Kidney epithelial cell (primary cell): ENCODE measurements at regions not wholly inside any gene's neighbourhood (a gene's known extent, or its start where the extent isn't known, plus 50 kb on each side); places are given as distances from the start of the nearest gene placed in this dataset.

Experiments used
- DNase-seq: peaks from one replicate; pipeline ENCODE4 v3.0.0-alpha.2; 2010; ENCODE audit warnings: low read depth
- H3K27me3 ChIP-seq: 2 replicates; pipeline ENCODE4 v1.6.0; 2011; ENCODE audit warnings: low read length; ENCODE audit not compliant: control insufficient read depth, insufficient read depth
- H3K36me3 ChIP-seq: 2 replicates; pipeline ENCODE4 v1.5.1; 2011; ENCODE audit warnings: low read length; ENCODE audit not compliant: control insufficient read depth, insufficient read depth
- H3K4me3 ChIP-seq: 2 replicates; pipeline ENCODE4 v1.5.1; 2011; ENCODE audit warnings: low read depth, mild to moderate bottlenecking, control low read depth, low read length
- CTCF ChIP-seq: IDR thresholded peaks from 2 replicates; pipeline ENCODE4 v1.5.1; 2011; ENCODE audit warnings: mild to moderate bottlenecking, moderate library complexity, low read length, control low read depth, inconsistent platforms; ENCODE audit not compliant: insufficient read depth, poor library complexity, severe bottlenecking

- no peak for DNase-seq
- Histone ChIP-seq H3K4me3 (no peak overlapping the region), H3K36me3 (no peaks in the 10 kb centered on the region), H3K27me3 (no peaks in the 10 kb centered on the region)
- TF ChIP-seq CTCF: no peak
Measured at GRCh38 chr7:47154791-47155190, 427.1 kb downstream of the TNS3 start.

- no peak for DNase-seq
Measured at GRCh38 chr7:47153576-47153975, 428.3 kb downstream of the TNS3 start.

GRCh38 chr7:47153058-47153457, 428.9 kb downstream of the TNS3 start:
- H3K36me3 ChIP-seq: no peaks in the 10 kb centered on the region
- H3K27me3 ChIP-seq: no peaks in the 10 kb centered on the region
- no peak overlapping the region for H3K4me3 ChIP-seq
- no peak for TF ChIP-seq CTCF
- DNase-seq: peak; percentile 50

More at GRCh38 chr7:47153576-47153975, 428.3 kb downstream of the TNS3 start:
- Histone ChIP-seq H3K4me3 (no peak overlapping the region), H3K27me3 (no peaks in the 10 kb centered on the region), H3K36me3 (no peaks in the 10 kb centered on the region)
- TF ChIP-seq CTCF: no peak

GRCh38 chr7:47152307-47152706, 429.6 kb downstream of the TNS3 start:
- no peaks in the 10 kb centered on the region for H3K36me3 ChIP-seq
- H3K4me3 ChIP-seq: no peak overlapping the region
- no peak for DNase-seq
- H3K27me3 ChIP-seq: no peaks in the 10 kb centered on the region
- TF ChIP-seq CTCF: no peak

GRCh38 chr7:47150497-47151260, 431.2 kb downstream of the TNS3 start:
- Histone ChIP-seq H3K4me3 (no peak overlapping the region), H3K27me3 (no peaks in the 10 kb centered on the region), H3K36me3 (no peaks in the 10 kb centered on the region)
- no peak for TF ChIP-seq CTCF
- no peak for DNase-seq

- DNase-seq: no peak
- no peaks in the 10 kb centered on the region for H3K27me3 ChIP-seq
- TF ChIP-seq CTCF: no peak
- no peak overlapping the region for H3K4me3 ChIP-seq
- H3K36me3 ChIP-seq: no peaks in the 10 kb centered on the region
Measured at GRCh38 chr7:47149971-47150370, 431.9 kb downstream of the TNS3 start.
